ENCODE measurements at regions not wholly inside any gene's neighbourhood (a gene's known extent, or its start where the extent isn't known, plus 50 kb on each side); places are given as distances from the start of the nearest gene placed in this dataset.

- TF ChIP-seq RAD21 (IDR thresholded peaks at IDR 0.05; ENCODE audit: low read length) (no peak), CHD1 (IDR thresholded peaks at IDR 0.05; ENCODE audit: low read depth, low read length) (no peak), POLR2A (IDR thresholded peaks at IDR 0.05; ENCODE audit: low read depth, low read length) (no peak), CEBPB (IDR thresholded peaks at IDR 0.05; ENCODE audit: low read depth, low read length) (no peak), MXI1 (IDR thresholded peaks at IDR 0.05; ENCODE audit: borderline replicate concordance, low read depth, low read length) (no peak)
- Histone ChIP-seq H3K9me3 (ENCODE audit: control insufficient read depth, insufficient read depth, low read length) (no peaks in the 10 kb centered on the region), H2BK120ac (ENCODE audit: low read depth, low read length) (no peak overlapping the region), H3K9me1 (ENCODE audit: insufficient read depth, low read length) (peaks cover 10% of the 10 kb centered on the region; the same call in 1 of the 2 replicates), H4K91ac (ENCODE audit: insufficient read depth, low read depth, low read length) (no peak overlapping the region), H2BK20ac (ENCODE audit: low read depth, low read length) (no peak overlapping the region), H3K23ac (ENCODE audit: low read depth, low read length) (no peak overlapping the region), H2BK5ac (ENCODE audit: low read depth, low read length, poor library complexity, severe bottlenecking) (no peak overlapping the region), H3K14ac (replicated peaks; ENCODE audit: low read depth, low read length) (no peak overlapping the region), H3K36me3 (ENCODE audit: control insufficient read depth, insufficient read depth, low read length) (no peaks in the 10 kb centered on the region), H3K4ac (ENCODE audit: low read depth, low read length) (no peak overlapping the region), H2BK15ac (ENCODE audit: low read depth, low read length) (no peak overlapping the region), H4K20me1 (ENCODE audit: insufficient read depth, low read length) (no peaks in the 10 kb centered on the region), H3K56ac (ENCODE audit: extremely low read depth, insufficient read depth, low read length) (no peak overlapping the region), H3K9ac (ENCODE audit: low read depth, low read length) (no peak overlapping the region), H3K27me3 (ENCODE audit: control insufficient read depth, insufficient read depth, low read length) (no peaks in the 10 kb centered on the region; the same call in 1 of the 2 replicates), H3K27ac (ENCODE audit: insufficient read depth, low read length) (no peak overlapping the region), H2AFZ (replicated peaks; ENCODE audit: low read length, poor library complexity) (no peak overlapping the region), H2AK9ac (replicated peaks; ENCODE audit: low read depth, low read length, poor library complexity) (no peak overlapping the region), H3K4me3 (ENCODE audit: insufficient read depth, low read depth, low read length) (no peak overlapping the region), H2AK5ac (ENCODE audit: low read depth, low read length) (no peak overlapping the region), H4K5ac (ENCODE audit: low read depth, low read length) (no peak overlapping the region), H3K4me2 (ENCODE audit: low read depth, low read length) (no peak overlapping the region), H3K79me1 (ENCODE audit: low read depth in 1 of 2, low read length in 2 of 2) (no peaks in the 10 kb centered on the region), H3K4me1 (ENCODE audit: control insufficient read depth, insufficient read depth, low read length) (peaks cover 10% of the 10 kb centered on the region), H4K8ac (ENCODE audit: low read depth in 2 of 2, low read length in 2 of 2) (no peak overlapping the region), H3K18ac (ENCODE audit: low read depth, low read length) (no peak overlapping the region)
- intact Hi-C loops (cut with micrococcal nuclease) (no loop called here), dilution Hi-C loops (cut with HindIII; ENCODE audit: low sequenced_read_pairs, unreplicated experiment) (no loop called here), in situ Hi-C loops (cut with MboI; ENCODE audit: low sequenced_read_pairs) (no loop called here)
- 92% methylated on average over 4 of the region's 11 CpGs; no CpG with 5 or more reads in 1 of the 2 experiments for whole genome bisulfite sequencing, 2 experiments (ENCODE audit: extremely low coverage in 2 of 2, insufficient read length in 1 of 2)
- ATAC-seq (ENCODE audit: low read depth), result no peak
- DNase-seq, result no peak
- no TSS peak for BruUV-seq (replicated peaks)
- CTCF ChIA-PET, result no interaction called here
- POLR2A ChIA-PET (ENCODE audit: unreplicated experiment), result no interaction called here
Measured at GRCh38 chr2:20521682-20522189, 74.9 kb downstream of the RHOB start.
